ENCODE measurements at regions not wholly inside any gene's neighbourhood (a gene's known extent, or its start where the extent isn't known, plus 50 kb on each side); places are given as distances from the start of the nearest gene placed in this dataset.

GRCh38 chr17:77617516-77617915 lies 341.0 kb upstream of the TNRC6C start:
- no peak overlapping the region for H2BK120ac ChIP-seq (replicated peaks; ENCODE audit: low read depth, low read length)
- H3K9me3 ChIP-seq (ENCODE audit: insufficient read depth in 2 of 2, low read depth in 1 of 2, low read length in 1 of 2), result peaks cover 0 to 5% of the 10 kb centered on the region in 2 experiments; a peak in 2 of 4 replicates
- no peak overlapping the region for H2BK5ac ChIP-seq (ENCODE audit: low read depth, low read length)
- no peak overlapping the region for H4K5ac ChIP-seq (ENCODE audit: insufficient read length, low read depth, low read length)
- DNase-seq (ENCODE audit: low read depth in 1 of 2, low spot score in 2 of 2), result no peak
- no peaks in the 10 kb centered on the region for H3K36me3 ChIP-seq (ENCODE audit: control insufficient read depth in 2 of 4, insufficient read depth in 4 of 4, low read length in 3 of 4)
- H3K79me2 ChIP-seq (ENCODE audit: control insufficient read depth in 1 of 2, insufficient read depth in 2 of 2, low read length in 2 of 2), result no peaks in the 10 kb centered on the region
- no peak overlapping the region; the same call in 1 of the 2 replicates for H4K8ac ChIP-seq (ENCODE audit: extremely low read depth, insufficient read depth, low read length)
- H3K23ac ChIP-seq (ENCODE audit: insufficient read length), result no peak overlapping the region
- no peak overlapping the region for H2BK12ac ChIP-seq (ENCODE audit: low read depth, low read length)
- ChIA-PET CTCF (ENCODE audit: partially characterized antibody) (interaction anchor here (1.1 to 2.7 kb wide), 4 partner anchors 10 to 74 kb away, joined by 3 to 9 read pairs (median 6); no protein-coding TSS in a partner anchor), POLR2A (ENCODE audit: partially characterized antibody) (no interaction called here)
- no peaks in the 10 kb centered on the region for H4K20me1 ChIP-seq (replicated peaks in 1 of 2; ENCODE audit: control insufficient read depth in 1 of 2, insufficient read depth in 2 of 2, low read length in 2 of 2)
- no peaks in the 10 kb centered on the region for H3K79me1 ChIP-seq (ENCODE audit: low read depth, low read length)
- 86% methylated on average over 8 of the region's 8 CpGs; no CpG with 5 or more reads in 1 of the 2 experiments for WGBS, 2 experiments (ENCODE audit: extremely low coverage in 1 of 2, insufficient coverage in 1 of 2, insufficient read length in 1 of 2, insufficient replicate concordance in 2 of 2, low coverage in 1 of 2, low lambda C conversion rate in 2 of 2, missing lambda C conversion rate in 1 of 2)
- H3K4ac ChIP-seq (replicated peaks; ENCODE audit: insufficient read length, low read depth, low read length), result no peak overlapping the region
- H3K4me1 ChIP-seq (replicated peaks in 1 of 4; ENCODE audit: control insufficient read depth in 3 of 4, insufficient read depth in 4 of 4, low read length in 3 of 4), result peaks cover 2 to 6% (median 3%) of the 10 kb centered on the region in 4 experiments; a peak in 5 of 7 replicates
- no peak overlapping the region for H3K27ac ChIP-seq (ENCODE audit: low read depth, low read length)
- no peak overlapping the region for H2AFZ ChIP-seq (ENCODE audit: low read length)
- H2BK15ac ChIP-seq (ENCODE audit: low read length), result no peak overlapping the region
- H2AK5ac ChIP-seq (ENCODE audit: low read depth, low read length), result no peak overlapping the region
- H3K18ac ChIP-seq (ENCODE audit: extremely low read depth, low read length), result no peak overlapping the region
- no peaks in the 10 kb centered on the region for H3K23me2 ChIP-seq (ENCODE audit: low read depth, low read length)
- H3K4me2 ChIP-seq (ENCODE audit: insufficient read depth in 1 of 2, low read depth in 2 of 2, low read length in 2 of 2), result no peak overlapping the region
- H2BK20ac ChIP-seq (ENCODE audit: low read length), result no peak overlapping the region
- FAIRE-seq, result no peak
- H3K14ac ChIP-seq (ENCODE audit: insufficient read length), result no peak overlapping the region
- no peak overlapping the region for H4K91ac ChIP-seq (replicated peaks; ENCODE audit: insufficient read length, low read length)
- no peaks in the 10 kb centered on the region for H3K27me3 ChIP-seq (replicated peaks in 1 of 4; ENCODE audit: control insufficient read depth in 3 of 4, extremely low read depth in 1 of 4, insufficient read depth in 3 of 4, low read length in 3 of 4)
- H3K56ac ChIP-seq (replicated peaks; ENCODE audit: insufficient read length, low read depth, low read length), result no peak overlapping the region
- H3K4me3 ChIP-seq (ENCODE audit: extremely low read depth in 1 of 4, insufficient read depth in 2 of 4, low read depth in 3 of 4, low read length in 4 of 4), result no peak overlapping the region
- H3K9ac ChIP-seq (replicated peaks in 1 of 4; ENCODE audit: extremely low read depth in 1 of 4, low read depth in 3 of 4, low read length in 3 of 4), result no peak overlapping the region
- TF ChIP-seq SIN3A (conservative IDR thresholded peaks at IDR 0.05 in 1 of 2, IDR thresholded peaks at IDR 0.05 in 1 of 2; ENCODE audit: low read depth in 1 of 2, low read length in 2 of 2) (no peak), CEBPB (IDR thresholded peaks at IDR 0.05; ENCODE audit: low read depth, low read length) (no peak), TCF12 (IDR thresholded peaks at IDR 0.05; ENCODE audit: low read depth, low read length) (no peak), RBBP5 (IDR thresholded peaks at IDR 0.05; ENCODE audit: borderline replicate concordance, low read depth, low read length) (no peak), TAF7 (optimal IDR thresholded peaks at IDR 0.05; ENCODE audit: borderline replicate concordance, low read depth, low read length) (no peak), SP4 (IDR thresholded peaks at IDR 0.05; ENCODE audit: low read length) (no peak), USF2 (IDR thresholded peaks at IDR 0.05; ENCODE audit: low read length) (no peak), GTF2F1 (IDR thresholded peaks at IDR 0.05; ENCODE audit: borderline replicate concordance, low read depth, low read length) (no peak), EZH2 (IDR thresholded peaks at IDR 0.05; ENCODE audit: low read depth, low read length, severe bottlenecking) (no peak)
